Esophagus muscularis mucosa (tissue), 4 donors: ENCODE measurements at regions not wholly inside any gene's neighbourhood (a gene's known extent, or its start where the extent isn't known, plus 50 kb on each side); places are given as distances from the start of the nearest gene placed in this dataset.

ENCODE experiments used
- DNase-seq: peaks from one replicate; pipeline ENCODE4 v3.0.0-alpha.2; 2017; ENCODE audit errors: extremely low spot score
- H3K27ac ChIP-seq, 4 donors: fragments of 200-600 bp; sonication (generic); replicated peaks in 1 of 4; 1 replicate in 3 of 4; 2 replicates in 1 of 4; pipeline ENCODE4 v1.5.1; 2016 to 2019; ENCODE audit warnings: mild to moderate bottlenecking in 1 of 4
- H3K27me3 ChIP-seq, 4 donors: fragments of 200-600 bp; sonication (generic); one replicate each; pipeline versions ENCODE4 v1.5.1 to v1.6.0; 2016 to 2019
- H3K36me3 ChIP-seq, 4 donors: fragments of 200-600 bp; sonication (generic); one replicate each; pipeline ENCODE4 v1.5.1; 2016 to 2019
- H3K4me1 ChIP-seq, 4 donors: fragments of 200-600 bp; sonication (generic); one replicate each; pipeline ENCODE4 v1.5.1; 2016 to 2019
- H3K4me3 ChIP-seq, 4 donors: fragments of 200-600 bp; sonication (generic); 1 replicate in 2 of 4; 2 replicates in 2 of 4; pipeline ENCODE4 v1.5.1; 2016 to 2019; ENCODE audit warnings: mild to moderate bottlenecking in 4 of 4, moderate library complexity in 1 of 4
- H3K9me3 ChIP-seq, 4 donors: fragments of 200-600 bp; sonication (generic); 1 replicate in 3 of 4; 2 replicates in 1 of 4; pipeline ENCODE4 v1.5.1; 2016 to 2019
- CTCF ChIP-seq, 3 experiments: fragments of 200-600 bp in 2 of 3; fragments of 450-650 bp in 1 of 3; sonication (generic) in 2 of 3; IDR thresholded peaks; one replicate each; pipeline ENCODE4 v1.5.1; 2017 to 2019; ENCODE audit warnings: antibody characterized with exemption in 3 of 3, mild to moderate bottlenecking in 2 of 3, moderate library complexity in 1 of 3
- EP300 ChIP-seq: sonication (generic); formaldehyde crosslinking; IDR thresholded peaks from one replicate; pipeline ENCODE4 v1.6.1; 2017; ENCODE audit warnings: antibody characterized with exemption
- POLR2A ChIP-seq: fragments of 450-650 bp; IDR thresholded peaks from one replicate; pipeline ENCODE4 v1.6.1; 2017; ENCODE audit warnings: antibody characterized with exemption, moderate library complexity, mild to moderate bottlenecking, low read depth
- POLR2AphosphoS5 ChIP-seq, 2 donors: sonication (generic); formaldehyde crosslinking; IDR thresholded peaks; one replicate each; pipeline ENCODE4 v1.6.1; 2017; ENCODE audit warnings: antibody characterized with exemption in 2 of 2
- WGBS: methylation state at CpG from one replicate; pipeline ENCODE4 v1.1.5; 2018; 5-methylcytosine and 5-hydroxymethylcytosine counted together
- intact Hi-C: fragments of 100-400 bp; cut with DNase I; formaldehyde crosslinking; loops from one replicate; pipeline ENCODE4 v1.15.1; 2023

DNA sequence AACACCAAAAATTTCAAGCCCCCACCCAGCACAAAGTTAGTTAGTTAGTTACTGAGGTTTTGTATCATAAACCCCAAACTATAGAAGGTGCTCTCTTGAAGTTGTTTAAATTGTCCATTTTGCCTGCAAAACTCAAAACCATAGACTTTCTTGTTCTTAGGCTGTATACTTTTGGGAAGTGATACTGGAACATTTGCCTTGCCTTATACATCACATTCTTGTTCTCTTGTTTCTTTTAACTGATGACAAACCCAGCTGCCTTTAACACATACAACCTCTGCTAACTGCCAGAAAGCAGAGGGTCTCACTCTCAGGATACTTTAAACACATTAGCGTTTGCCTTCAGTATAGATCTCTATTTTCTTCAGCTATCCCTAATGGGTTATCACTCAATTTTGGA is 570.5 kb downstream of the MRPL39 start:
- no peaks in the 10 kb centered on the region for H3K36me3 ChIP-seq
- H3K27ac ChIP-seq = no peak overlapping the region
- no peaks in the 10 kb centered on the region for H3K27me3 ChIP-seq
- TF ChIP-seq EP300 (no peak), CTCF (IDR thresholded peaks at IDR 0.05) (no peak), POLR2AphosphoS5 (IDR thresholded peaks at IDR 0.05) (no peak), POLR2A (no peak)
- WGBS = 79% methylated on average over 1 of the region's 1 CpG
- no peaks in the 10 kb centered on the region for H3K9me3 ChIP-seq
- H3K4me1 ChIP-seq = peaks cover 0 to 7% (median 0%) of the 10 kb centered on the region in 4 donors
- H3K4me3 ChIP-seq = no peak overlapping the region
- intact Hi-C loops = no loop called here
- DNase-seq = no peak

DNA sequence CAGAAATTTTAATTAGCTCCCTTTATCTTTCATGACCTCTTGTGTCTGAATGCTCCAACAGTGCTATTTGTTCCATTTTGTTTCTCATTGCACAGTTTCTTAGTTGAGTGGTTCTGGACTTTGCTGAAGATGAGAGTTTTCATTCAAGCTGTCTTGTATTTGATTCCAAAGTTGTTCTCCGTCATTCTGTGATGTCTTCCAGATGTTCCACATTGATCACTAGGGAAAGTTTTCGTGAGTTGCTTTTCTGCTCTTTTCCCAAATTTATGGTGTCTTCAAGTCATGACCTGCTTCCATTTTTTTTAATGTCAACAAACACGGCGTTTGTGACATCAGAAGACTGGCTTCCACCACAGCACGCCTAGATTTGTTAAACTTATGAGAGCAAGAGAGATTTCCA is 575.5 kb downstream of the MRPL39 start:
- no peaks in the 10 kb centered on the region for H3K9me3 ChIP-seq
- intact Hi-C loops = no loop called here
- WGBS = 46% methylated on average over 5 of the region's 5 CpGs
- DNase-seq = no peak
- H3K36me3 ChIP-seq = no peaks in the 10 kb centered on the region
- no peaks in the 10 kb centered on the region for H3K27me3 ChIP-seq
- H3K27ac ChIP-seq = no peak overlapping the region
- no peak for TF ChIP-seq POLR2A
- TF ChIP-seq EP300 = no peak
- no peak for TF ChIP-seq POLR2AphosphoS5 (IDR thresholded peaks at IDR 0.05)
- TF ChIP-seq CTCF (IDR thresholded peaks at IDR 0.05) = no peak
- H3K4me1 ChIP-seq = no peaks in the 10 kb centered on the region
- H3K4me3 ChIP-seq = no peak overlapping the region

GRCh38 chr21:25029580-25029979 is 577.7 kb downstream of the MRPL39 start:
- H3K4me3 ChIP-seq = no peak overlapping the region
- intact Hi-C loops = no loop called here

DNA sequence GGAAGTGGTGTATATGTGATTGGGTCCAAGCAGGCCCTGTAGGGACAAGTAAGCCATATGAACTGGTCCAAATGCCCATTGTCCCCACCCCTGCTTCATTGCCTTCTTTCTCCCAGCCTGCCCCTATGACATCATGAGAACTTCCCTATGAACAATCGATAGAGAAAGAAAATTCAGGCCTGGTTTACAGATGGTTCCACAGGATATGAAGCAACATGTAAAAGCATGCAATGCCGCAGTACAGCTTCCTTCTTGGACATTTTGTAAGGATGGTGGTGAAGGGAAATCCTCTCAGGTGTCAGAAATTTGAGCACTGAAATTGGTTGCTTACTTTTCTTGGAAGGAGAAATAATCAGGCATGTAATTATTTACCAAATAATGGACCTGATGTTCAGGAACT is 581.7 kb downstream of the MRPL39 start:
- Histone ChIP-seq H3K27ac (no peak overlapping the region), H3K9me3 (no peaks in the 10 kb centered on the region), H3K4me3 (no peak overlapping the region), H3K4me1 (no peaks in the 10 kb centered on the region), H3K36me3 (no peaks in the 10 kb centered on the region), H3K27me3 (no peaks in the 10 kb centered on the region)
- WGBS = 74% methylated on average over 2 of the region's 2 CpGs
- intact Hi-C loops = no loop called here
- no peak for TF ChIP-seq POLR2AphosphoS5 (IDR thresholded peaks at IDR 0.05)
- no peak for DNase-seq

More at GRCh38 chr21:25029580-25029979, 577.7 kb downstream of the MRPL39 start:
- H3K36me3 ChIP-seq = no peaks in the 10 kb centered on the region
- DNase-seq = no peak
- H3K9me3 ChIP-seq = no peaks in the 10 kb centered on the region
- no peak overlapping the region for H3K27ac ChIP-seq
- no peaks in the 10 kb centered on the region for H3K27me3 ChIP-seq
- 28% methylated on average over 3 of the region's 3 CpGs for WGBS
- TF ChIP-seq CTCF (IDR thresholded peaks at IDR 0.05) = no peak
- TF ChIP-seq POLR2A = no peak
- no peak for TF ChIP-seq POLR2AphosphoS5 (IDR thresholded peaks at IDR 0.05)
- TF ChIP-seq EP300 = no peak
- H3K4me1 ChIP-seq = no peaks in the 10 kb centered on the region

- Histone ChIP-seq H3K9me3 (no peaks in the 10 kb centered on the region), H3K4me3 (no peak overlapping the region), H3K27ac (no peak overlapping the region), H3K4me1 (no peaks in the 10 kb centered on the region), H3K36me3 (no peaks in the 10 kb centered on the region), H3K27me3 (no peaks in the 10 kb centered on the region)
- intact Hi-C loops = no loop called here
- no peak for DNase-seq
- TF ChIP-seq POLR2AphosphoS5 (IDR thresholded peaks at IDR 0.05) (no peak), EP300 (no peak), CTCF (IDR thresholded peaks at IDR 0.05) (no peak), POLR2A (no peak)
- 96% methylated on average over 3 of the region's 3 CpGs for WGBS
These were observed 582.6 kb downstream of the MRPL39 start for GRCh38 chr21:25024639-25025038.
